Stimulated activated CD4-positive, alpha-beta T cell treated with anti-CD3 and anti-CD28 coated beads, Interleukin-2, amount 100 ng/mL, for 24 hours (primary cell): ENCODE measurements at regions not wholly inside any gene's neighbourhood (a gene's known extent, or its start where the extent isn't known, plus 50 kb on each side); places are given as distances from the start of the nearest gene placed in this dataset.
"Not testable (repeated sequence)": the region's sequence is repeated elsewhere in the genome, so short reads cannot be mapped to it uniquely, and the experiment has no call there.

Experiments
- DNase-seq, 2 donors: peaks; one replicate each; pipeline ENCODE4 v3.0.0-alpha.2; 2020

- DNase-seq: no peak
These were observed 498.6 kb downstream of the EBF1 start for GRCh38 chr5:158601118-158601517.

DNA sequence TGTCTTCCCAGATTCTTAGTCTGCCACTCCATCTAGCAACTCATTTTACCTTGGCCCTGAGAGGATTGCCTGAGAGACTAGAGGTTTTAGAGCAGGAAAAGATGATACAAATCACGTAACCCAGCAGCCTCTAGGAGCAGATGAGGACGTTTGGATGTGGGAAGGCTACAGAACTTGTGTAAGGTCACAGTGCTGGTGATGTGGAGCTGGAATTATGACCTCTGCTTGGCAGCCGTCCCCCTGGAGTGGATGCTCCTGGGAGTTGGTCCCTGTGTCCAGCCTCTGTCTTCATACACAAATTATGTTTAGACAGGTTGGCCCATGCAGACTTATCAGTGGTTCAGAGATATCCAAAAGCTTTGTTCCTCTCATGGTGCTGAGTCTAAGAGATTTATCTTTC lies 499.0 kb downstream of the EBF1 start:
- DNase-seq: no peak

DNA sequence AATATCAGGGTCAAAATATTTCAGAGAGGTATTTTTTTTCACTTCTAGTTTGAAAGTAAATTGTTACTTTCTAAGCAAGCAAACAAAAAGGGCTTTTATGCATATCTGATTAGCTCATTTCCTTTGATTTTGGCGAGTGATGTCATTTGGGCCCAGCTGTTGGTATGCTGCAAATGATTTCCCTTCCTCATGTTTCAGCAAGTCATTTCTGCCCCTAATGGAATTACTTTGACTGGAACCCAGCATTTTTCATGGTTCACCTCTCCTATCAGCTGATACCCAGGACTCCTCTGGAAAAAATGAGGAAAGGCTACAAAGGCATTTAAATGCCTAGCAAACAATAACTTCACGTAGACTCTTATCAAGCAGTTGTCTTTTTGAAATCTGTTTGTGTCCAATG lies 500.6 kb downstream of the EBF1 start:
- DNase-seq: no peak

- no peak for DNase-seq
These were observed 505.0 kb downstream of the EBF1 start for GRCh38 chr5:158594595-158595242.

GRCh38 chr5:158593925-158594324 lies 505.8 kb downstream of the EBF1 start:
- no peak for DNase-seq

- DNase-seq: no peak
These were observed 508.3 kb downstream of the EBF1 start for GRCh38 chr5:158591301-158591863.

GRCh38 chr5:158590746-158591300 lies 508.9 kb downstream of the EBF1 start:
- DNase-seq: no peak

DNA sequence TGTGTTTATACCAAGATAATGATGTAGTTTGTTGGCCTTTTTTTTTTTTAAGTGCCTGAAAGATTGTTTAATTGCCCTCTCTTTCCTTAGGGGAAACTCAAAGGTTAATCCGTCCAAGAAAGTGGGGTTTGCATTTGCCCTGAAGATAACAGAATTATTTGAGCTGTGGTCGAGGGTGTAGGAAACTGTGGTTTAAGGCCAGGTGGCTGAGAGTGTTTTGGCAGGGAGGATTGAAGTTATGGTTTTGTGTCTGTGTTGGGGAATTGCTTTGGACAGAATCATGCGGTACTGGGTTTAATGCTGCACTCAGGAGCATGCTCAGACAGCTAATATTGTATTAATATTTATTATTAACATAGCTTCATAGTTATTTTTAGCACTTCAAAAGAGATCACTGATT lies 509.8 kb downstream of the EBF1 start:
- DNase-seq: no peak

GRCh38 chr5:158588617-158589016 lies 511.1 kb downstream of the EBF1 start:
- no peak for DNase-seq

DNA sequence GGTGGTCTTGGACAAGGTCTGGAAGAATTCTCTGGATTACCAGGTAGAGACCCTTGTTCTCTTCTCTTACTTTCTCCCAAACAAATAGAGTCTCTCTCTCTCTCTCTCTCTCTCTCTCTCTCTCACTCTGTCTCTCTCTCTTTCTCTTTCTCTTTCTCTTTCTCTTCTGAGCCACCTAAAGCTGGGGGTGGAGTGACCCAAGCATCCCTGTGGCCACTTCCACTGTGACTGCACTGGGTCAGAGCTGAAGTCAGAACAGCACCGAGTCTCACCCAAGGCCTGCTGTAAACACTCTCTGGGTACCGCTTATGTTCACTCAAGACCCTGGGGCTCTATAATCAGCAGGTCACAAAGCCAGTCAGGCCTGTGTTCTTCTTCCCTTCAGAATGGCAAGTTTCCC lies 513.7 kb downstream of the EBF1 start:
- no peak for DNase-seq

DNA sequence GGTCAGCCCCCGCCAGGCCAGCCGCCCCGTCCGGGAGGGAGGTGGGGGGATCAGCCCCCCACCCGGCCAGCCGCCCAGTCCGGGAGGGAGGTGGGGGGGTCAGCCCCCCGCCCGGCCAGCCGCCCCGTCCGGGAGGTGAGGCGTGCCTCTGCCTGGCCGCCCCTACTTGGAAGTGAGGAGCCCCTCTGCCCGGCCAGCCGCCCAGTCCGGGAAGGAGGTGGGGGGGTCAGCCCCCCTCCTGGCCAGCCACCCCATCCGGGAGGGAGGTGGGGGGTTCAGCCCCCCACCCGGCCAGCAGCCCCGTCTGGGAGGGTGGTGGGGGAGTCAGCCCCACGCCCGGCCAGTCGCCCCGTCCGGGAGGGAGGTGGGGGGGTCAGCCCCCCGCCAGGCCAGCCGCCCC lies 517.0 kb downstream of the EBF1 start:
- DNase-seq: not testable (repeated sequence)

DNA sequence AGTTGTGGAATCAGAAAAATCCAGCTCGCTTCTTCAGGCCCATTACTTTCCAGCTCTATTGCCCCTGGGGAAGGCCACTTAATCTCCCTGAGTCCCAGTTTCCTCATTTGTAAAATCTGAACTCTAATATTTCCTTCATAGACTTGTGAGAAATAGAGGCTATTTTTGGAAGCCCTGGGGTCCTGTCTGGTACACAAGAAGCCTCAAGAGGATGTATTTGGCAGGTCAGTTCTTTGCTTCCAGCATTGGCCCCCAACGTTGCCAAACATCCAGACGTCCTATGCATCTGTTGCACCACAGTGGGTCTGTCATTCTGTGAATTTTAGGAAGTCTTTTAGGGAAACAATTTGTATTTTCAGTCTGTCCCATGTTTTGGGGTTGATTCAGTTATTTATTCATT lies 525.9 kb downstream of the EBF1 start:
- DNase-seq: no peak

DNA sequence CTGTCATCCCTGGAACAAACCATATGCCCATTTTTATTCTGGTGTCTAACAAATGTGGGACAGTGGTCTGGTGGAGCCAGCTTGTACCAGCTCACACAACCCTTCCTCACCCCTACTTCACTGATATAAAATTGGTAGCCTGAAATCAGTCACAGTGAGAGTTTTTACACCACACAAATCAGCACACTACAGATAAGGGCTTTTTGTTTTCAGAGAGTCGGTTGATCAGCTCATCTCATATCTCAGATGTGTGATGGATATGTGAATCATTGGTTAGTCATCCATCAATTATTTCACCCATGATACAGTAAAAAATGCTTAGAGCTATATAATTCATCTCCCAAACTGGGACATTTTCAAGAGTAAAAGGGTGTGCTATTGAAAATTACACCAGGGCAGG lies 529.2 kb downstream of the EBF1 start:
- DNase-seq: no peak

GRCh38 chr5:158569534-158569933 lies 530.2 kb downstream of the EBF1 start:
- no peak for DNase-seq

DNA sequence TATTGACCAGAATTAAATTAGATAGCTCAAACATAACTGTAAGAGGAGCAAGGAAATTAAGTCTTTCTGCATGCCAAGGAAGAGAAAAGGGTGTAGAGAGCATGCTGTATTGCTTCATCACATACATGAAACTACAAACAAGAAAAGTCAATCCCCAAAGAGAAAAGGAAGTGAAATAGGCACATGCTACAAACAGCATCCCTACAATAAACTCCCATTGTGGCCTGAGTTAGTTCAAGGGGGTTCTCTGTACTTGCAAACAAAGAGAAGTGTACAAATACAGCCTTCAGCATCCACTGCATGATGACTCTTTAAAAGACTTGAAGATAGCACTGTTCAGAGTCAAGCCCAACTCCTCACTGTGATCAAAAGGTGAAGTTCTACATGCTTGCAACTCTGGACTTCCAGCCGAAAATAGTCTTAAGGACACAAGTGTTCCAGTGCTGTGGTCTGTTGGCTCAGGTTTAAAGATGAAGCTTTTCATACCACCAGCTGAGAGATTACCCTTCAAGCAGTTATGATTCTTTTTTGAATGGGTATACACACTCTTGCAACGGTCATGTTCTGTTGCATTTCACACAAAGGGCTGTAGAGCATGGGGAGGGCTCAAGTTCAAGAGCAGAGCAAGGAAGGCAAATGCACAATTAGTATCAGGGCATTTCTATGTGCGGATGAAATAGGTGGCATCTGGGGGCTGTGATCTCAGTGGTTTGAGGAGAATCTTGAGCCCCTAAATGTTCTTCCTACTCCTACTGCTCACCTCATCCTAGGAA lies 534.5 kb downstream of the EBF1 start:
- no peak for DNase-seq

- no peak for DNase-seq
These were observed 535.8 kb downstream of the EBF1 start for GRCh38 chr5:158563760-158564390.

DNA sequence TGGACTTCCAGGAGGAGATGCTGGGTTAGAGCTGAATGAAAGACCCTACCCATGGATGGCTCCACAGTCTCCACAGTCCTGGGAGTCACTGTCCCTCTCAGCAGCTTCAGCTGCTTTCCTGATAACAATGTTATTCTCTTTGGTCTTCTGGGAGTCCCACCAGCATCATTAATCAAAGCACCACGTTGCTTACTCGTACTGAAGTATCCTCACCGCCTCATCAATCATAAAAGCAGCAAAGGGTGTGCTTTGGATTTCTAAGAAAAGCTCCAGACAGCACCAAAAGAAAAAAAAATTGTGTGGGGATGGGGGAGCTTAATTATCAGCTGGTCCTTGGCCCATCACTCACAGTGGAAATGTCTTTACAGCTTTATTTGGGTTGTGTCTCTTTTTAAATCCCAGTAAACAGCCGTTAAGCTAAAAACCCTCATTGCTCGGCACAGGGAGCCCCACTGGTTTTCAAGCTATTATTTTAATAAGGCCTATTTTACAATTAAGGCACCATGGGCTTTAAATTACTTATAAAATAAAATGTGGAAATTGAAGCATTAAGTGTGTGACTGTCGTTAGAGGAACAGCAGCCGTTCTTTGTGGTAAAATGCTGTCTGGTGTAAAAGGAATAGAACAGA lies 538.0 kb downstream of the EBF1 start:
- no peak for DNase-seq

DNA sequence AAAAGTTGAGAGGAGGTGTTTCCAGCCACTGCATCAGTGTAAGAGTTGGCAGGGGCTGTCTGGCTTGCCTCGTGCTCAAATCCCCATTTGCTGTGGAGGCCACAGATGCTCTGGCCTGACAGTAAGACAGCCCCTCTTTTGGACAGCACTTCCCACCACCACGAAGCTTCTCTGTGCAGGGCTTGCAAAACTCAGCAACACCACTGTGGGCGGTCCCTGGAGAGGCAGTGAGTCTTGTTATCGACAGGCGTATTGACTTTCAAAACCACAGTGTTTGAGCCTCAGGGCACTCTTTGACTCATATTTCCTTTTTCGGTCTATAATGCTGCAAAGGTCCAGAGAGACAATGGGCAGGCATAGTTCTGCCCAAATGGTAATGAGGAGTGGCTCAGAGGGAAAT lies 539.5 kb downstream of the EBF1 start:
- DNase-seq: no peak

DNA sequence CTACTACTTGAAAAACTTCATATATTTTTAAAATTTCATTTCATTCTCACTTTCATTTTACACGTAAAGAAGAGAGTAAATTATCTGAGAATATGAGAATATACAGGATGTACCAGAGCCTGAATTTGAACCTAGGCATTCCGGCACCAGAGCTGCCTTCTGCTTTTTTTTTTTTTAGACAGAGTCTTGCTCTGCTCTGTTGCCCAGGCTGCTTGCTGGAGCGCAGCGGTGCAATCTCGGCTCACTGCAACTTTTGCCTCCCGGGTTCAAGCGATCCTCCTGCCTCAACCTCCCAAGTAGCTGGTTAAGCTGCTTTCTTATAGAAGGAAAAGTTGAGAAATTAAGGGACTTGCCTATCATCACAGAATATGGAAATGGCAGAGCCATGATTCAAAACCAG lies 540.1 kb downstream of the EBF1 start:
- no peak for DNase-seq

- no peak for DNase-seq
These were observed 540.6 kb downstream of the EBF1 start for GRCh38 chr5:158559066-158559465.

- DNase-seq: no peak
These were observed 545.8 kb downstream of the EBF1 start for GRCh38 chr5:158553962-158554336.

DNA sequence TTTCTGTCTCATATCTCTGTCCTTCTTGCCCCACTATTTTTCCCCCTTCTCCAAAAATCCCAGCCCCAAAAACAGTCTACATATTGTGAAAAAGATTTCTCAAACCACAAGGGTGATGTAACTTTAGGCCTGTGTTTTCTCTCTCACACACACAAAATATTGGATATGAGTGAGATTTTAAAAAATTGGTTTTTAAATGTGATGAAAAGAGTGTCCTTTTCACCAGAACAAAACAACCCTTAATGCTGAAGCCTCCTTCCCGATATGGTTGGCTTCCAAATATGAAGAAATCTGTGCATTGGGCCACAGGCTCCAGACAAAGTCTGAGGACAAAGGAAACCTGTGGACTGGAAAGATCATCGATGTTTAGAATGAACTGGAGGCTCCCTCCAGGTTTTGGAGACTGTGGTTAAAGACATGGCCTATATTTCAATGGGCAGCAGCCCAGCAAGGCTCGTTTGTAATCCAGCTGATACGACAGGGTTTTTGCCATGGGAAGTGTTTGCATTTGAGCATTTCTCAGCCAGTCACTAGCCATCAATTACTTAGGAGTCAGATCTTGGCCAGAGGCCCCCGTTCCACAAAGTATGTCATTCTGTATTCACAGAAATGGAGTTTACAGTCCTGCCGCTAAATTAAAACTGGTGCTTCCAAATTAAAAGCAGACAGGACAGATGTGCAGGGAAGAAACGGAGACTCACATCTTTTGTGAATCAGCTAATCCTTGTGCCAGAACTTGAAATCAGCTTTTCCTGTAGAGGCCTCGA lies 546.3 kb downstream of the EBF1 start:
- no peak for DNase-seq
